Testis (tissue), 2 donors: ENCODE measurements at regions not wholly inside any gene's neighbourhood (a gene's known extent, or its start where the extent isn't known, plus 50 kb on each side); places are given as distances from the start of the nearest gene placed in this dataset.

Source experiments
- DNase-seq: peaks from one replicate; pipeline ENCODE4 v3.0.0-alpha.2; 2019
- H3K27ac ChIP-seq, 2 donors: fragments of 200-600 bp; sonication (generic); one replicate each; pipeline ENCODE4 v1.5.1; 2019
- H3K27me3 ChIP-seq: fragments of 200-600 bp; sonication (generic); one replicate; pipeline ENCODE4 v1.5.1; 2019
- H3K36me3 ChIP-seq: fragments of 200-600 bp; sonication (generic); one replicate; pipeline ENCODE4 v1.5.1; 2017; ENCODE audit warnings: low read depth; ENCODE audit errors: missing control alignments
- H3K4me1 ChIP-seq: fragments of 200-600 bp; sonication (generic); one replicate; pipeline ENCODE4 v1.5.1; 2019
- H3K4me3 ChIP-seq, 2 donors: fragments of 200-600 bp; sonication (generic); one replicate each; pipeline ENCODE4 v1.5.1; 2017 to 2019
- H3K9me3 ChIP-seq: fragments of 200-600 bp; sonication (generic); one replicate; pipeline ENCODE4 v1.5.1; 2017
- CTCF ChIP-seq, 3 experiments: fragments of 450-650 bp in 2 of 3; fragments of 200-600 bp in 1 of 3; sonication (generic) in 1 of 3; IDR thresholded peaks; one replicate each; pipeline ENCODE4 v1.5.1; 2016 to 2019; ENCODE audit warnings: antibody characterized with exemption in 3 of 3, mild to moderate bottlenecking in 2 of 3, moderate library complexity in 1 of 3
- POLR2A ChIP-seq: fragments of 450-650 bp; IDR thresholded peaks from one replicate; pipeline ENCODE4 v1.6.1; 2017; ENCODE audit warnings: antibody characterized with exemption, mild to moderate bottlenecking, moderate library complexity
- WGBS, 2 donors: methylation state at CpG; one replicate each; pipeline ENCODE4 v1.1.5; 2018; 5-methylcytosine and 5-hydroxymethylcytosine counted together
- intact Hi-C: fragments of 100-400 bp; cut with DNase I; formaldehyde crosslinking; loops from one replicate; pipeline ENCODE4 v1.15.1; 2023; ENCODE audit warnings: low total_unique reads

GRCh38 chr22:48679656-48680555 lies 1147.8 kb downstream of the BRD1 start:
- H3K9me3 ChIP-seq = no peaks in the 10 kb centered on the region
- 85 to 89% methylated on average over 24 to 28 of the region's 28 CpGs for WGBS, 2 donors
- H3K4me3 ChIP-seq = no peak overlapping the region
- TF ChIP-seq CTCF (IDR thresholded peaks at IDR 0.05) (no peak), POLR2A (no peak)
- H3K36me3 ChIP-seq = no peaks in the 10 kb centered on the region
- no peaks in the 10 kb centered on the region for H3K27me3 ChIP-seq
- intact Hi-C loops = no loop called here
- no peaks in the 10 kb centered on the region for H3K4me1 ChIP-seq
- H3K27ac ChIP-seq = no peak overlapping the region
- DNase-seq = no peak

- intact Hi-C loops = no loop called here
These were observed 1149.2 kb downstream of the BRD1 start for GRCh38 chr22:48678171-48679135.

DNA sequence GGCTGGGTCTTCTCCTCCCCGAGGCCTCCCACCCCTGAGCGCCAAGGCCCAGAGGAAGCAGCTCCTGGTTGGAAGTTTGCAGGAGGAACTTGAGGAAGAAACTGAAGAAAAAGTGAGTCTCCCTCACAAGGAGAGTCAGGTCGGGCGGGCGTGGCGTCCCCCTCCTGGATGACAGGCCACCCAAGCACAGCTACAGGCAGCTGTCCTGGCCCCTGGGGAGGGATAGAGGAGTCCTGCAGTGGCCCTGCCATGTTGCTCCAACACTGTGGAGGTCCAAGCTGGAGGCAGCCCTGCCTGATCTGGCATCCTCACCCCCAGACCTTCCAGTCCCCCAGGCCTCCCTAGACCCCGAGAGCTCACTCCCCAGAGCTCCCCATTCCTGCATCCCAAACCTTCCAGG lies 1150.1 kb downstream of the BRD1 start:
- H3K4me1 ChIP-seq = no peaks in the 10 kb centered on the region
- no peak for TF ChIP-seq POLR2A
- no peaks in the 10 kb centered on the region for H3K9me3 ChIP-seq
- H3K36me3 ChIP-seq = no peaks in the 10 kb centered on the region
- WGBS, 2 donors = 91 to 94% methylated on average over 5 to 7 of the region's 7 CpGs
- no peak for DNase-seq
- no peaks in the 10 kb centered on the region for H3K27me3 ChIP-seq
- no peak overlapping the region for H3K4me3 ChIP-seq
- intact Hi-C loops = no loop called here
- no peak overlapping the region for H3K27ac ChIP-seq

More at GRCh38 chr22:48678171-48679135, 1149.2 kb downstream of the BRD1 start:
- no peaks in the 10 kb centered on the region for H3K9me3 ChIP-seq
- H3K27ac ChIP-seq = no peak overlapping the region
- no peaks in the 10 kb centered on the region for H3K4me1 ChIP-seq
- WGBS, 2 donors = 83 to 88% methylated on average over 36 to 38 of the region's 38 CpGs
- no peak overlapping the region for H3K4me3 ChIP-seq
- H3K27me3 ChIP-seq = no peaks in the 10 kb centered on the region
- TF ChIP-seq CTCF (IDR thresholded peaks at IDR 0.05) (no peak), POLR2A (no peak)
- no peaks in the 10 kb centered on the region for H3K36me3 ChIP-seq
- no peak for DNase-seq

GRCh38 chr22:48677168-48677520 lies 1150.5 kb downstream of the BRD1 start:
- Histone ChIP-seq H3K4me1 (no peaks in the 10 kb centered on the region), H3K9me3 (no peaks in the 10 kb centered on the region), H3K27me3 (no peaks in the 10 kb centered on the region), H3K36me3 (no peaks in the 10 kb centered on the region), H3K4me3 (no peak overlapping the region), H3K27ac (no peak overlapping the region)
- no peak for TF ChIP-seq CTCF (IDR thresholded peaks at IDR 0.05)
- no peak for TF ChIP-seq POLR2A
- DNase-seq = no peak
- WGBS, 2 donors = 85 to 92% methylated on average over 12 to 17 of the region's 17 CpGs
- intact Hi-C loops = no loop called here
